ENCODE measurements at regions not wholly inside any gene's neighbourhood (a gene's known extent, or its start where the extent isn't known, plus 50 kb on each side); places are given as distances from the start of the nearest gene placed in this dataset.
"Not testable (repeated sequence)": the region's sequence is repeated elsewhere in the genome, so short reads cannot be mapped to it uniquely, and the experiment has no call there.

GRCh38 chr20:29629395-29629794, 1628.1 kb upstream of the DEFB115 start:
- not testable (repeated sequence) for TF ChIP-seq CTCF, POLR2A (IDR thresholded peaks at IDR 0.05)

All from tibial nerve (tissue), 3 donors.